ENCODE measurements at regions not wholly inside any gene's neighbourhood (a gene's known extent, or its start where the extent isn't known, plus 50 kb on each side); places are given as distances from the start of the nearest gene placed in this dataset.

- no peaks in the 10 kb centered on the region; a peak in 1 of 7 replicates for H3K27me3 ChIP-seq (replicated peaks in 1 of 4; ENCODE audit: control insufficient read depth in 3 of 4, extremely low read depth in 1 of 4, insufficient read depth in 3 of 4, low read length in 3 of 4)
- no peaks in the 10 kb centered on the region for H4K20me1 ChIP-seq (replicated peaks in 1 of 2; ENCODE audit: control insufficient read depth in 1 of 2, insufficient read depth in 2 of 2, low read length in 2 of 2)
- ChIA-PET CTCF (ENCODE audit: partially characterized antibody) (interaction anchor here (0.6 to 1.3 kb wide), 3 partner anchors 31 to 175 kb away, joined by 3 to 4 read pairs (median 4); no protein-coding TSS in a partner anchor), POLR2A (ENCODE audit: partially characterized antibody) (interaction anchor here (1.2 kb wide), 1 partner anchor 183 kb away, joined by 5 read pairs; no protein-coding TSS in a partner anchor)
- H3K18ac ChIP-seq (ENCODE audit: extremely low read depth, low read length), result no peak overlapping the region
- H2BK15ac ChIP-seq (ENCODE audit: low read length), result no peak overlapping the region
- H3K79me2 ChIP-seq (ENCODE audit: control insufficient read depth in 1 of 2, insufficient read depth in 2 of 2, low read length in 2 of 2), result no peaks in the 10 kb centered on the region
- no peak overlapping the region for H3K9ac ChIP-seq (replicated peaks in 1 of 4; ENCODE audit: extremely low read depth in 1 of 4, low read depth in 3 of 4, low read length in 3 of 4)
- H3K23me2 ChIP-seq (ENCODE audit: low read depth, low read length), result no peaks in the 10 kb centered on the region; the same call in 1 of the 2 replicates
- no peak overlapping the region for H4K8ac ChIP-seq (ENCODE audit: extremely low read depth, insufficient read depth, low read length)
- H3K14ac ChIP-seq (ENCODE audit: insufficient read length), result no peak overlapping the region
- H3K4me2 ChIP-seq (ENCODE audit: insufficient read depth in 1 of 2, low read depth in 2 of 2, low read length in 2 of 2), result no peak overlapping the region
- H3K4me1 ChIP-seq (replicated peaks in 1 of 4; ENCODE audit: control insufficient read depth in 3 of 4, insufficient read depth in 4 of 4, low read length in 3 of 4), result no peaks in the 10 kb centered on the region
- no peak overlapping the region for H2BK20ac ChIP-seq (ENCODE audit: low read length)
- H3K4ac ChIP-seq (replicated peaks; ENCODE audit: insufficient read length, low read depth, low read length), result no peak overlapping the region
- H3K4me3 ChIP-seq (ENCODE audit: extremely low read depth in 1 of 4, insufficient read depth in 2 of 4, low read depth in 3 of 4, low read length in 4 of 4), result no peak overlapping the region
- H2BK120ac ChIP-seq (replicated peaks; ENCODE audit: low read depth, low read length), result no peak overlapping the region
- no peak overlapping the region for H2BK5ac ChIP-seq (ENCODE audit: low read depth, low read length)
- no peak overlapping the region for H3K56ac ChIP-seq (replicated peaks; ENCODE audit: insufficient read length, low read depth, low read length)
- TF ChIP-seq CTBP2 (IDR thresholded peaks at IDR 0.05; ENCODE audit: borderline replicate concordance, insufficient read depth, insufficient read length, low read length) (no peak), CREB1 (IDR thresholded peaks at IDR 0.05) (no peak), HDAC2 (IDR thresholded peaks at IDR 0.05; ENCODE audit: borderline replicate concordance in 1 of 2, low read depth in 2 of 2, low read length in 2 of 2) (no peak), JUN (IDR thresholded peaks at IDR 0.05; ENCODE audit: low read depth, low read length) (no peak), POLR2AphosphoS5 (IDR thresholded peaks at IDR 0.05; ENCODE audit: low read depth, low read length) (no peak), ZNF274 (IDR thresholded peaks at IDR 0.05; ENCODE audit: borderline replicate concordance, extremely low read depth, low read length) (no peak)
- no peak overlapping the region for H3K27ac ChIP-seq (ENCODE audit: low read depth, low read length)
- H4K91ac ChIP-seq (replicated peaks; ENCODE audit: insufficient read length, low read length), result no peak overlapping the region
- H3K23ac ChIP-seq (ENCODE audit: insufficient read length), result no peak overlapping the region
- no peak overlapping the region for H2AFZ ChIP-seq (ENCODE audit: low read length)
- H4K5ac ChIP-seq (ENCODE audit: insufficient read length, low read depth, low read length), result no peak overlapping the region
- DNase-seq (ENCODE audit: low read depth in 1 of 2, low spot score in 2 of 2) (no peak), FAIRE-seq (no peak)
- 80% methylated on average over 3 of the region's 3 CpGs; no CpG with 5 or more reads in 1 of the 2 experiments for WGBS, 2 experiments (ENCODE audit: extremely low coverage in 1 of 2, insufficient coverage in 1 of 2, insufficient read length in 1 of 2, insufficient replicate concordance in 2 of 2, low coverage in 1 of 2, low lambda C conversion rate in 2 of 2, missing lambda C conversion rate in 1 of 2)
- no peaks in the 10 kb centered on the region for H3K36me3 ChIP-seq (ENCODE audit: control insufficient read depth in 2 of 4, insufficient read depth in 4 of 4, low read length in 3 of 4)
- no peak overlapping the region for H2AK5ac ChIP-seq (ENCODE audit: low read depth, low read length)
- no peaks in the 10 kb centered on the region for H3K79me1 ChIP-seq (ENCODE audit: low read depth, low read length)
- no peaks in the 10 kb centered on the region for H3K9me3 ChIP-seq (ENCODE audit: insufficient read depth in 2 of 2, low read depth in 1 of 2, low read length in 1 of 2)
- no peak overlapping the region for H2BK12ac ChIP-seq (ENCODE audit: low read depth, low read length)
Measured at GRCh38 chr11:10979529-10979928, 121.7 kb upstream of the ZBED5 start.

Measured in H1 (cell line).